Stomach (tissue), 4 donors: ENCODE measurements at regions not wholly inside any gene's neighbourhood (a gene's known extent, or its start where the extent isn't known, plus 50 kb on each side); places are given as distances from the start of the nearest gene placed in this dataset.

Experiments
- POLR2A ChIP-seq, 4 donors: fragments of 450-650 bp; IDR thresholded peaks; one replicate each; pipeline ENCODE4 v1.6.1; 2016; ENCODE audit warnings: antibody characterized with exemption in 4 of 4, control low read depth in 2 of 4, mild to moderate bottlenecking in 1 of 4, moderate library complexity in 1 of 4
- POLR2AphosphoS5 ChIP-seq, 3 donors: sonication (generic); formaldehyde crosslinking; IDR thresholded peaks; one replicate each; pipeline ENCODE4 v1.6.1; 2016; ENCODE audit warnings: antibody characterized with exemption in 3 of 3
- TF ChIP-seq, protein P1 (sequence below), 7 experiments: fragments of 450-650 bp in 4 of 7; fragments of 200-600 bp in 3 of 7; sonication (generic) in 3 of 7; IDR thresholded peaks; one replicate each; pipeline ENCODE4 v1.5.1; 2016 to 2019; ENCODE audit warnings: antibody characterized with exemption in 7 of 7, control low read depth in 2 of 7, mild to moderate bottlenecking in 1 of 7

DNA sequence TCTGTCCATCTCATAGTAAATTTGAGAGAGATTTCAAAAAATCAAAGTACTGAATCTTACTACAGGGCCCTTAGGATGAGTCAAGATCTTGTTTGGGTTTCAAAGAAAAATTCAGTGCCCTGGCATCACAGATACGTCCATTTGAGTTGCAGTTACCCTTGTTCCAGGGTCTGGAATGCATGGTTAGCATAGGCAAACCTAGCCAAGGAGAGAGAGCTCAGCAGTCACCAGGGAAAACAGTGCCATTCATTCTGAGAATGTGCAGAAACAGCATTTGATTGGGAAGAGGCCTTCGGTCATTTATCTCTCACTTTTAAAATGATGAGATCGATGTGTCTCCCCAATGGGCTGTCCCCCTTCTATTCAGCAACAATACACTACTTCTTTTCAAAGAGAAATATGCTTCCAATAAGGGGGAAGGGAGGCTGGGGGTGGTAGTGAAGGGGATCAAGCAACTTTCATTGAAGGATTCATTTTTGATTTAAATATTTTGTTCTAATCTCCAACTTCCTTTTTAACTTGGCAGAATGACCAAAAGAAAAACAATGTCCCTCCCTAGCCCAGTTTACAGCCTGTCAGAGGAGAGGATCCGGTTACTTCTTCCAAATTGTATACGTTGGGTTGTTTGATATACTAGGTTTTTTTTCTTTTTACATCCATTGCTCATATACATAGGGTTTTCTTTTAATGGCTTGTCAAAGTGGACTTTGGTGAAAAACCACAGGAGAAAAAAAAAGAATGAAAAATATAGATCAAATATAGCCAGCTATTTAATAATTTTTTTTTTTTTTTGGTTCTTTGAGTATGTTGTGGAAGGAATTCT, 491.1 kb downstream of the CCDC171 start:
- TF ChIP-seq POLR2AphosphoS5 (IDR thresholded peaks at IDR 0.05) (no peak), POLR2A (IDR thresholded peaks at IDR 0.05) (no peak)
- TF ChIP-seq, protein P1, sequence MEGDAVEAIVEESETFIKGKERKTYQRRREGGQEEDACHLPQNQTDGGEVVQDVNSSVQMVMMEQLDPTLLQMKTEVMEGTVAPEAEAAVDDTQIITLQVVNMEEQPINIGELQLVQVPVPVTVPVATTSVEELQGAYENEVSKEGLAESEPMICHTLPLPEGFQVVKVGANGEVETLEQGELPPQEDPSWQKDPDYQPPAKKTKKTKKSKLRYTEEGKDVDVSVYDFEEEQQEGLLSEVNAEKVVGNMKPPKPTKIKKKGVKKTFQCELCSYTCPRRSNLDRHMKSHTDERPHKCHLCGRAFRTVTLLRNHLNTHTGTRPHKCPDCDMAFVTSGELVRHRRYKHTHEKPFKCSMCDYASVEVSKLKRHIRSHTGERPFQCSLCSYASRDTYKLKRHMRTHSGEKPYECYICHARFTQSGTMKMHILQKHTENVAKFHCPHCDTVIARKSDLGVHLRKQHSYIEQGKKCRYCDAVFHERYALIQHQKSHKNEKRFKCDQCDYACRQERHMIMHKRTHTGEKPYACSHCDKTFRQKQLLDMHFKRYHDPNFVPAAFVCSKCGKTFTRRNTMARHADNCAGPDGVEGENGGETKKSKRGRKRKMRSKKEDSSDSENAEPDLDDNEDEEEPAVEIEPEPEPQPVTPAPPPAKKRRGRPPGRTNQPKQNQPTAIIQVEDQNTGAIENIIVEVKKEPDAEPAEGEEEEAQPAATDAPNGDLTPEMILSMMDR (IDR thresholded peaks at IDR 0.05): no peak
